Right lobe of liver (tissue), 6 donors: ENCODE measurements at regions not wholly inside any gene's neighbourhood (a gene's known extent, or its start where the extent isn't known, plus 50 kb on each side); places are given as distances from the start of the nearest gene placed in this dataset.
"Not testable (repeated sequence)": the region's sequence is repeated elsewhere in the genome, so short reads cannot be mapped to it uniquely, and the experiment has no call there.

Source experiments
- ATAC-seq, 4 donors: fragments of 200-7000 bp; cut with Tn5 transposase; one replicate each; pipeline ENCODE4 v1.9.1; 2020; ENCODE audit warnings: mild to moderate bottlenecking in 4 of 4, moderate library complexity in 4 of 4
- DNase-seq, 3 donors: peaks; one replicate each; pipeline ENCODE4 v3.0.0-alpha.2; 2020
- H3K27ac ChIP-seq, 3 donors: fragments of 200-600 bp; one replicate each; pipeline ENCODE4 v1.8.0; 2022
- H3K27me3 ChIP-seq, 2 donors: fragments of 200-600 bp; one replicate each; pipeline ENCODE4 v1.8.0; 2022
- H3K36me3 ChIP-seq, 4 donors: fragments of 200-600 bp; sonication (generic) in 1 of 4; one replicate each; pipeline versions ENCODE4 v1.5.1 to v1.8.0; 2017 to 2022; ENCODE audit warnings: control low read depth in 1 of 4
- H3K4me1 ChIP-seq, 4 donors: fragments of 200-600 bp; sonication (generic) in 1 of 4; one replicate each; pipeline versions ENCODE4 v1.5.1 to v1.8.0; 2017 to 2022; ENCODE audit warnings: control low read depth in 1 of 4
- H3K4me3 ChIP-seq, 3 donors: fragments of 200-600 bp; one replicate each; pipeline ENCODE4 v1.8.0; 2022
- H3K9me3 ChIP-seq, 4 donors: fragments of 200-600 bp; sonication (generic) in 1 of 4; one replicate each; pipeline versions ENCODE4 v1.5.1 to v1.8.0; 2017 to 2022; ENCODE audit warnings: control low read depth in 1 of 4
- CTCF ChIP-seq, 4 donors: fragments of 200-600 bp in 3 of 4; fragments of 450-650 bp in 1 of 4; IDR thresholded peaks; one replicate each; pipeline versions ENCODE4 v1.5.1 to v1.8.0; 2016 to 2022; ENCODE audit warnings: antibody characterized with exemption in 4 of 4, mild to moderate bottlenecking in 2 of 4
- POLR2A ChIP-seq: fragments of 450-650 bp; IDR thresholded peaks from one replicate; pipeline ENCODE4 v1.6.1; 2017; ENCODE audit warnings: antibody characterized with exemption, mild to moderate bottlenecking
- WGBS: methylation state at CpG from one replicate; pipeline ENCODE4 v1.1.6; 2018; ENCODE audit warnings: low coverage, low lambda C conversion rate; ENCODE audit not compliant: insufficient coverage; ENCODE audit errors: missing lambda C conversion rate; 5-methylcytosine and 5-hydroxymethylcytosine counted together
- intact Hi-C, 2 donors: fragments of 100-400 bp; cut with DNase I; formaldehyde crosslinking; loops; one replicate each; pipeline versions ENCODE4 v1.11.2 to v1.14.1; 2022
- small RNA-seq, 2 experiments: library from RNA; depleted of rRNA; stranded (forward); fragments of <200 nt; gene quantifications; one replicate each; pipeline ENCODE3, GENCODE V24; 2016
- donor health status: DM: no; HTN: yes; CAD: no.
- donor health status: DM: no; HTN: no; CAD: no.
- donor health status: DM: no; HTN: no; CAD: no.
- donor health status: DM: no; HTN: yes; CAD: no.
- donor health status: DM: no; HTN: yes; CAD: no.

GRCh38 chr16:34078691-34079090, 619.3 kb downstream of the TP53TG3F start:
- Histone ChIP-seq H3K27ac (no peak overlapping the region), H3K4me3 (no peak overlapping the region), H3K4me1 (no peaks in the 10 kb centered on the region), H3K36me3 (no peaks in the 10 kb centered on the region), H3K27me3 (no peaks in the 10 kb centered on the region), H3K9me3 (peaks cover 0 to 50% (median 3%) of the 10 kb centered on the region in 4 donors)
- no peak for TF ChIP-seq CTCF (IDR thresholded peaks at IDR 0.05)
- no peak for TF ChIP-seq POLR2A
- DNase-seq (no peak), ATAC-seq (no peak)
- 57% methylated on average over 14 of the region's 14 CpGs for WGBS
- intact Hi-C loops: no loop called here

DNA sequence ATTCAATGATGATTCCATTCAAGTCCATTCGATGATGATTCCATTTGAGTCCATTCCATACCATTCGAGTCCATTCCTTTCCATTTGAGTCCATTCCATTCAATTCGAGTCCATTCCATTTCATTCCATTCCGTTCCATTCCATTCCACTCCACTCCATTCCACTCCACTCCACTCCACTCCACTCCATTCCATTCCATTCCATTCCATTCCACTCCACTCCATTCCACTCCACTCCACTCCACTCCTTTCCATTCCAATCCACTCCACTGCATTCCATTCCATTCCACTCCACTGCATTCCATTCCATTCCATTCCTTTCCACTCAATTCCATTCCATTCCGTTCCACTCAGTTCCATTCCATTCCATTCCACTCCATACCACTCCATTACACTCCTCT, 625.6 kb downstream of the TP53TG3F start:
- H3K4me3 ChIP-seq, DNase-seq, intact Hi-C loops, H3K27me3 ChIP-seq, H3K36me3 ChIP-seq, H3K4me1 ChIP-seq, H3K27ac ChIP-seq: not testable (repeated sequence)
- ATAC-seq: peak in 1 of 4 donors; percentile 59
- WGBS: 31% methylated on average over 5 of the region's 5 CpGs
- H3K9me3 ChIP-seq: peaks cover 0 to 45% (median 2%) of the 10 kb centered on the region in 4 donors

- ATAC-seq, H3K4me3 ChIP-seq: not testable (repeated sequence)
- WGBS: 64% methylated on average over 14 of the region's 14 CpGs
Measured at GRCh38 chr16:34095006-34095405, 635.6 kb downstream of the TP53TG3F start.

DNA sequence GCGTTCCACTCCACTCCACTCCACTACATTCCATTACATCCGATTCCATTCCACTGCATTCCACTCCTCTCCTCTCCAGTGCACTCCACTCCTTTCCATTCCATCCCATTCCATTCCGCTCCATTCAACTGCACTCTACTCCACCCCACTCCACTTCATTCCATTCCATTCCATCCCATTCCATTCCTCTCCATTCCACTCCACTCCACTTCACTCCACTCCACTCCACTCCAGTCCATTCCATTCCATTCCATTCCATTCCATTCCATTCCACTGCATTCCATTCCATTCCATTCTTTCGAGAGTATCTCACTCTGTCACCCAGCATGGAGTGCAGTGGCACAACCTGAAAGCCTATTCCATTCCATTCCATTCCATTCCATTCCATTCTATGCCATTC, 637.5 kb downstream of the TP53TG3F start:
- DNase-seq, H3K27me3 ChIP-seq, H3K4me3 ChIP-seq, intact Hi-C loops, H3K4me1 ChIP-seq, H3K36me3 ChIP-seq, H3K27ac ChIP-seq: not testable (repeated sequence)
- peaks cover 0 to 17% (median 0%) of the 10 kb centered on the region in 4 donors for H3K9me3 ChIP-seq
- peak in 1 of 4 donors; percentile 45 for ATAC-seq
- 41% methylated on average over 4 of the region's 4 CpGs for whole genome bisulfite sequencing

More at GRCh38 chr16:34095006-34095405, 635.6 kb downstream of the TP53TG3F start:
- H3K4me1 ChIP-seq, DNase-seq, H3K27me3 ChIP-seq, H3K36me3 ChIP-seq, intact Hi-C loops, H3K27ac ChIP-seq: not testable (repeated sequence)
- peaks cover 0 to 17% (median 0%) of the 10 kb centered on the region in 4 donors for H3K9me3 ChIP-seq

DNA sequence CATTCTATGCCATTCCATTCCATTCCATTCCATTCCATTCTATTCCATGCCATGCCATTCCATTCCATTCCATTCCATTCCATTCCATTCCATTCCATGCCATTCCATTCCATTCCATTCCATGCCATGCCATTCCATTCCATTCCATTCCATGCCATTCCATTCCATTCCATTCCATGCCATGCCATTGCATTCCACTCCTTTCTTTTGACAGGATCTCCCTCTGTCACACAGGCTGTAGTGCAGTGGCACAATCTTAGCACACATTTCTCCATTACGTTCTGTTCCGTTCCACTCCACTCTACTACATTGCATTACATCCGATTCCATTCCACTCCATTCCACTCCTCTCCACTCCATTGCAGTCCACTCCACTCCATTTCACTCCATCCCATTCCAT, 637.9 kb downstream of the TP53TG3F start:
- DNase-seq, ATAC-seq, H3K4me3 ChIP-seq, H3K4me1 ChIP-seq, H3K27me3 ChIP-seq, intact Hi-C loops, H3K27ac ChIP-seq, H3K36me3 ChIP-seq: not testable (repeated sequence)
- 53% methylated on average over 3 of the region's 3 CpGs for WGBS
- peaks cover 0 to 15% (median 0%) of the 10 kb centered on the region in 4 donors for H3K9me3 ChIP-seq

GRCh38 chr16:34098033-34098432, 638.6 kb downstream of the TP53TG3F start:
- H3K4me3 ChIP-seq, H3K9me3 ChIP-seq, H3K27me3 ChIP-seq, DNase-seq, ATAC-seq, H3K36me3 ChIP-seq, H3K4me1 ChIP-seq, intact Hi-C loops, H3K27ac ChIP-seq: not testable (repeated sequence)

GRCh38 chr16:34099028-34099427, 639.6 kb downstream of the TP53TG3F start:
- WGBS: 21% methylated on average over 2 of the region's 2 CpGs
- ATAC-seq: not testable (repeated sequence)

More at GRCh38 chr16:34099028-34099427, 639.6 kb downstream of the TP53TG3F start:
- H3K27ac ChIP-seq, DNase-seq, H3K4me3 ChIP-seq, H3K9me3 ChIP-seq, intact Hi-C loops, H3K27me3 ChIP-seq, H3K4me1 ChIP-seq, H3K36me3 ChIP-seq: not testable (repeated sequence)

Small RNA genes lying in the stretch of these regions (small RNA-seq; reads per million reads assigned to genes)
- gene AC133561.3: 0 reads per million in 2 experiments
- gene AC133561.4: 0 reads per million in 2 experiments
- 0 reads per million in 2 experiments for gene AC140658.4
